GM18520 (cell line): ENCODE measurements at regions not wholly inside any gene's neighbourhood (a gene's known extent, or its start where the extent isn't known, plus 50 kb on each side); places are given as distances from the start of the nearest gene placed in this dataset.
"Not testable (repeated sequence)": the region's sequence is repeated elsewhere in the genome, so short reads cannot be mapped to it uniquely, and the experiment has no call there.

Experiments
- ATAC-seq: cut with Tn5 transposase; IDR thresholded peaks from one replicate; pipeline ENCODE4 v1.9.1; 2021; ENCODE audit not compliant: unreplicated experiment

- no peak for ATAC-seq
Measured at GRCh38 chr7:68914006-68914405, 684.3 kb upstream of the AUTS2 start.

GRCh38 chr7:68917041-68917651 is 681.1 kb upstream of the AUTS2 start:
- ATAC-seq: no peak

- no peak for ATAC-seq
Measured at GRCh38 chr7:68918621-68919020, 679.7 kb upstream of the AUTS2 start.

GRCh38 chr7:68922850-68923249 is 675.4 kb upstream of the AUTS2 start:
- no peak for ATAC-seq

- no peak for ATAC-seq
Measured at GRCh38 chr7:68925241-68925640, 673.0 kb upstream of the AUTS2 start.

GRCh38 chr7:68929781-68930261 is 668.5 kb upstream of the AUTS2 start:
- ATAC-seq: no peak

- ATAC-seq: no peak
Measured at GRCh38 chr7:68936471-68937035, 661.7 kb upstream of the AUTS2 start.

- ATAC-seq: no peak
Measured at GRCh38 chr7:68938151-68938550, 660.1 kb upstream of the AUTS2 start.

GRCh38 chr7:68943786-68944185 is 654.5 kb upstream of the AUTS2 start:
- ATAC-seq: no peak

- ATAC-seq: no peak
Measured at GRCh38 chr7:68955656-68956055, 642.6 kb upstream of the AUTS2 start.

GRCh38 chr7:68958571-68958970 is 639.7 kb upstream of the AUTS2 start:
- no peak for ATAC-seq

- no peak for ATAC-seq
Measured at GRCh38 chr7:68963552-68963951, 634.7 kb upstream of the AUTS2 start.

- ATAC-seq: no peak
Measured at GRCh38 chr7:68964060-68964459, 634.2 kb upstream of the AUTS2 start.

GRCh38 chr7:68965351-68965750 is 632.9 kb upstream of the AUTS2 start:
- no peak for ATAC-seq

GRCh38 chr7:68967598-68967997 is 630.7 kb upstream of the AUTS2 start:
- no peak for ATAC-seq

- no peak for ATAC-seq
Measured at GRCh38 chr7:68969571-68969970, 628.7 kb upstream of the AUTS2 start.

GRCh38 chr7:68971634-68972340 is 626.5 kb upstream of the AUTS2 start:
- no peak for ATAC-seq

- ATAC-seq: no peak
Measured at GRCh38 chr7:68977385-68978055, 620.8 kb upstream of the AUTS2 start.

GRCh38 chr7:68978710-68979109 is 619.6 kb upstream of the AUTS2 start:
- ATAC-seq: no peak

- ATAC-seq: no peak
Measured at GRCh38 chr7:68980011-68980410, 618.3 kb upstream of the AUTS2 start.

- ATAC-seq: not testable (repeated sequence)
Measured at GRCh38 chr7:68980432-68980831, 617.8 kb upstream of the AUTS2 start.

GRCh38 chr7:68984306-68984705 is 614.0 kb upstream of the AUTS2 start:
- ATAC-seq: no peak
